HL-60 (cell line): ENCODE measurements at regions not wholly inside any gene's neighbourhood (a gene's known extent, or its start where the extent isn't known, plus 50 kb on each side); places are given as distances from the start of the nearest gene placed in this dataset.

ENCODE experiments used
- CTCF ChIP-seq: IDR thresholded peaks from one replicate; pipeline ENCODE4 v1.5.1; 2011; ENCODE audit warnings: low read length, control low read depth, inconsistent platforms; ENCODE audit not compliant: insufficient read depth
- GABPA ChIP-seq: IDR thresholded peaks from 2 replicates; pipeline ENCODE4 v1.6.1; 2012; ENCODE audit warnings: low read depth
- REST ChIP-seq: IDR thresholded peaks from 2 replicates; pipeline ENCODE4 v1.6.1; 2012; ENCODE audit warnings: low read depth; ENCODE audit not compliant: insufficient replicate concordance

- TF ChIP-seq CTCF (no peak), REST (no peak), GABPA (no peak)
Measured at GRCh38 chr13:107649079-107649478, 566.3 kb downstream of the LIG4 start.
